SU-DHL-6 (cell line): ENCODE measurements at regions not wholly inside any gene's neighbourhood (a gene's known extent, or its start where the extent isn't known, plus 50 kb on each side); places are given as distances from the start of the nearest gene placed in this dataset.

ENCODE experiments used
- EZH2phosphoT487 ChIP-seq: fragments of 200-600 bp; sonication (generic), shearing (Covaris generic); conservative IDR thresholded peaks from 2 replicates; pipeline ENCODE4 v1.6.1; 2018; ENCODE audit warnings: mild to moderate bottlenecking, antibody characterized with exemption, low read length, moderate library complexity, mixed read lengths
- TF ChIP-seq, protein P1 (sequence below): fragments of 200-600 bp; sonication (generic); IDR thresholded peaks from one replicate; pipeline ENCODE4 v1.5.1; 2017; ENCODE audit warnings: antibody characterized with exemption, mild to moderate bottlenecking, low read length, moderate library complexity; ENCODE audit not compliant: insufficient read depth, poor library complexity, severe bottlenecking

- TF ChIP-seq, protein P1, sequence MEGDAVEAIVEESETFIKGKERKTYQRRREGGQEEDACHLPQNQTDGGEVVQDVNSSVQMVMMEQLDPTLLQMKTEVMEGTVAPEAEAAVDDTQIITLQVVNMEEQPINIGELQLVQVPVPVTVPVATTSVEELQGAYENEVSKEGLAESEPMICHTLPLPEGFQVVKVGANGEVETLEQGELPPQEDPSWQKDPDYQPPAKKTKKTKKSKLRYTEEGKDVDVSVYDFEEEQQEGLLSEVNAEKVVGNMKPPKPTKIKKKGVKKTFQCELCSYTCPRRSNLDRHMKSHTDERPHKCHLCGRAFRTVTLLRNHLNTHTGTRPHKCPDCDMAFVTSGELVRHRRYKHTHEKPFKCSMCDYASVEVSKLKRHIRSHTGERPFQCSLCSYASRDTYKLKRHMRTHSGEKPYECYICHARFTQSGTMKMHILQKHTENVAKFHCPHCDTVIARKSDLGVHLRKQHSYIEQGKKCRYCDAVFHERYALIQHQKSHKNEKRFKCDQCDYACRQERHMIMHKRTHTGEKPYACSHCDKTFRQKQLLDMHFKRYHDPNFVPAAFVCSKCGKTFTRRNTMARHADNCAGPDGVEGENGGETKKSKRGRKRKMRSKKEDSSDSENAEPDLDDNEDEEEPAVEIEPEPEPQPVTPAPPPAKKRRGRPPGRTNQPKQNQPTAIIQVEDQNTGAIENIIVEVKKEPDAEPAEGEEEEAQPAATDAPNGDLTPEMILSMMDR = no peak
- no peak for TF ChIP-seq EZH2phosphoT487
These were observed 227.3 kb downstream of the LURAP1L start for GRCh38 chr9:13001989-13002580.
